K562 (cell line): ENCODE measurements at regions not wholly inside any gene's neighbourhood (a gene's known extent, or its start where the extent isn't known, plus 50 kb on each side); places are given as distances from the start of the nearest gene placed in this dataset.

Source experiments
- BMI1 ChIP-seq: fragments of 150-350 bp; IDR thresholded peaks from 2 replicates; pipeline ENCODE4 v1.6.1; 2014; ENCODE audit warnings: low read length
- MAFF ChIP-seq: IDR thresholded peaks from 2 replicates; pipeline ENCODE4 v1.6.1; 2012; ENCODE audit warnings: low read length, improper control_type of control experiment
- MAFG ChIP-seq: fragments of 450-650 bp; conservative IDR thresholded peaks from 2 replicates; pipeline ENCODE4 v1.6.1; 2016; ENCODE audit warnings: missing genetic modification characterization, missing compliant biosample characterization
- NFE2L1 ChIP-seq: fragments of 450-650 bp; IDR thresholded peaks from 2 replicates; pipeline ENCODE4 v1.6.1; 2016; ENCODE audit warnings: missing genetic modification characterization, low read depth, mild to moderate bottlenecking, missing compliant biosample characterization, moderate library complexity, borderline replicate concordance
- NR4A1 ChIP-seq, 2 experiments: fragments of 250-450 bp in 1 of 2; fragments of 450-650 bp in 1 of 2; sonication (Bioruptor Pico) in 1 of 2; IDR thresholded peaks; 2 replicates each; pipeline versions ENCODE4 v1.4.0 to v1.6.1; 2016 to 2020; ENCODE audit warnings: mild to moderate bottlenecking in 2 of 2, missing compliant biosample characterization in 1 of 2, missing genetic modification characterization in 1 of 2, moderate library complexity in 1 of 2
- ZNF165 ChIP-seq: fragments of 250-450 bp; sonication (Bioruptor Pico); IDR thresholded peaks from 2 replicates; pipeline ENCODE4 v1.4.0; 2020; ENCODE audit warnings: borderline replicate concordance
- ZNF316 ChIP-seq: fragments of 450-650 bp; IDR thresholded peaks from 2 replicates; pipeline ENCODE4 v1.6.1; 2016
- ZNF76 ChIP-seq: fragments of 250-450 bp; sonication (Bioruptor Pico); IDR thresholded peaks from 2 replicates; pipeline ENCODE4 v1.4.0; 2020; ENCODE audit warnings: mild to moderate bottlenecking, moderate library complexity, borderline replicate concordance
- TF ChIP-seq, protein P1 (sequence below): fragments of 250-450 bp; sonication (Bioruptor Pico); IDR thresholded peaks from 2 replicates; pipeline ENCODE4 v1.4.0; 2020; ENCODE audit warnings: mild to moderate bottlenecking, moderate library complexity, borderline replicate concordance
- TF ChIP-seq, protein P2 (sequence below): fragments of 450-650 bp; formaldehyde crosslinking; IDR thresholded peaks from 2 replicates; pipeline ENCODE4 v1.4.0; 2020; ENCODE audit warnings: mild to moderate bottlenecking, moderate library complexity

DNA sequence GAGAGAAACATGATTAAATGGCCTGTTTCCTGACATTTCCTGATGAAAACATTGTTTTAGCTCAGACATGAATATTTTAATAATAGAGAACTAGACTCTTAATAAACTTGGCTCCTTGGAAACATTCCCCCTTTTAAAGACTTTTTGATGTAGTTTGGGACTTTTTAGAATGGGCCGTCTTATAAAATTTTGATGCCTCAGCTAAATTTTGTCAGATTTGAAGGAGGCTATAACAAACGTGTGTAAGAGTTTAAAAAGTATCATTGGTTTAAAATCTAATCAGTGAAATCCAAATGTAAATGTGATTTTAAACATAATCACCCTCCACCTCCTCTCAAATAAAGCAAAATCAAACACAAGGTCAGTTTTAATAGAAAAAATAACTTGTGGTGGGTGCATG is 200.9 kb downstream of the CLIC5 start (continued):
- TF ChIP-seq, protein P1, sequence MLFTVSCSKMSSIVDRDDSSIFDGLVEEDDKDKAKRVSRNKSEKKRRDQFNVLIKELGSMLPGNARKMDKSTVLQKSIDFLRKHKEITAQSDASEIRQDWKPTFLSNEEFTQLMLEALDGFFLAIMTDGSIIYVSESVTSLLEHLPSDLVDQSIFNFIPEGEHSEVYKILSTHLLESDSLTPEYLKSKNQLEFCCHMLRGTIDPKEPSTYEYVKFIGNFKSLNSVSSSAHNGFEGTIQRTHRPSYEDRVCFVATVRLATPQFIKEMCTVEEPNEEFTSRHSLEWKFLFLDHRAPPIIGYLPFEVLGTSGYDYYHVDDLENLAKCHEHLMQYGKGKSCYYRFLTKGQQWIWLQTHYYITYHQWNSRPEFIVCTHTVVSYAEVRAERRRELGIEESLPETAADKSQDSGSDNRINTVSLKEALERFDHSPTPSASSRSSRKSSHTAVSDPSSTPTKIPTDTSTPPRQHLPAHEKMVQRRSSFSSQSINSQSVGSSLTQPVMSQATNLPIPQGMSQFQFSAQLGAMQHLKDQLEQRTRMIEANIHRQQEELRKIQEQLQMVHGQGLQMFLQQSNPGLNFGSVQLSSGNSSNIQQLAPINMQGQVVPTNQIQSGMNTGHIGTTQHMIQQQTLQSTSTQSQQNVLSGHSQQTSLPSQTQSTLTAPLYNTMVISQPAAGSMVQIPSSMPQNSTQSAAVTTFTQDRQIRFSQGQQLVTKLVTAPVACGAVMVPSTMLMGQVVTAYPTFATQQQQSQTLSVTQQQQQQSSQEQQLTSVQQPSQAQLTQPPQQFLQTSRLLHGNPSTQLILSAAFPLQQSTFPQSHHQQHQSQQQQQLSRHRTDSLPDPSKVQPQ (CRISPR knock-in tag) = no peak
- TF ChIP-seq ZNF316 = peak; percentile 76
- TF ChIP-seq BMI1 = no peak
- peak; percentile 52; the same call in 1 of the 2 replicates for TF ChIP-seq MAFG (tag)
- TF ChIP-seq ZNF76 = no peak
- no peak for TF ChIP-seq NFE2L1
- TF ChIP-seq NR4A1 (CRISPR knock-in tag; IDR thresholded peaks at IDR 0.05) = no peak
- no peak for TF ChIP-seq NR4A1 (tag; IDR thresholded peaks at IDR 0.05)
- no peak for TF ChIP-seq ZNF165 (CRISPR knock-in tag)
- TF ChIP-seq MAFF = peak; percentile 68
- TF ChIP-seq, protein P2, sequence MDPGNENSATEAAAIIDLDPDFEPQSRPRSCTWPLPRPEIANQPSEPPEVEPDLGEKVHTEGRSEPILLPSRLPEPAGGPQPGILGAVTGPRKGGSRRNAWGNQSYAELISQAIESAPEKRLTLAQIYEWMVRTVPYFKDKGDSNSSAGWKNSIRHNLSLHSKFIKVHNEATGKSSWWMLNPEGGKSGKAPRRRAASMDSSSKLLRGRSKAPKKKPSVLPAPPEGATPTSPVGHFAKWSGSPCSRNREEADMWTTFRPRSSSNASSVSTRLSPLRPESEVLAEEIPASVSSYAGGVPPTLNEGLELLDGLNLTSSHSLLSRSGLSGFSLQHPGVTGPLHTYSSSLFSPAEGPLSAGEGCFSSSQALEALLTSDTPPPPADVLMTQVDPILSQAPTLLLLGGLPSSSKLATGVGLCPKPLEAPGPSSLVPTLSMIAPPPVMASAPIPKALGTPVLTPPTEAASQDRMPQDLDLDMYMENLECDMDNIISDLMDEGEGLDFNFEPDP (CRISPR knock-in tag) = no peak
- TF ChIP-seq, all 486 proteins: peak for 5
